WI38 (cell line): ENCODE measurements at regions not wholly inside any gene's neighbourhood (a gene's known extent, or its start where the extent isn't known, plus 50 kb on each side); places are given as distances from the start of the nearest gene placed in this dataset.

Experiments used
- H3K4me3 ChIP-seq: 2 replicates; pipeline ENCODE4 v1.5.1; 2011; ENCODE audit warnings: low read depth, mild to moderate bottlenecking, control low read depth, low read length
- CTCF ChIP-seq: IDR thresholded peaks from 2 replicates; pipeline ENCODE4 v1.5.1; 2012; ENCODE audit warnings: low read depth, mild to moderate bottlenecking, control low read depth, low read length

GRCh38 chr2:192729369-192729768 lies 534.6 kb upstream of the TMEFF2 start:
- no peak for TF ChIP-seq CTCF
- H3K4me3 ChIP-seq: no peak overlapping the region

- no peak for TF ChIP-seq CTCF
- no peak overlapping the region for H3K4me3 ChIP-seq
These were observed 531.3 kb upstream of the TMEFF2 start for GRCh38 chr2:192725991-192726390.

- no peak for TF ChIP-seq CTCF
- no peak overlapping the region for H3K4me3 ChIP-seq
These were observed 524.9 kb upstream of the TMEFF2 start for GRCh38 chr2:192719629-192720028.

- H3K4me3 ChIP-seq: no peak overlapping the region
- TF ChIP-seq CTCF: no peak
These were observed 523.6 kb upstream of the TMEFF2 start for GRCh38 chr2:192718340-192718739.

GRCh38 chr2:192700934-192701333 lies 506.2 kb upstream of the TMEFF2 start:
- no peak overlapping the region for H3K4me3 ChIP-seq
- no peak for TF ChIP-seq CTCF

- no peak for TF ChIP-seq CTCF
- no peak overlapping the region for H3K4me3 ChIP-seq
These were observed 503.1 kb upstream of the TMEFF2 start for GRCh38 chr2:192697880-192698279.

- H3K4me3 ChIP-seq: no peak overlapping the region
- no peak for TF ChIP-seq CTCF
These were observed 502.1 kb upstream of the TMEFF2 start for GRCh38 chr2:192696857-192697256.
